Uterus (tissue), 3 donors: ENCODE measurements at regions not wholly inside any gene's neighbourhood (a gene's known extent, or its start where the extent isn't known, plus 50 kb on each side); places are given as distances from the start of the nearest gene placed in this dataset.
"Not testable (repeated sequence)": the region's sequence is repeated elsewhere in the genome, so short reads cannot be mapped to it uniquely, and the experiment has no call there.

Experiments used
- DNase-seq, 2 donors: peaks; one replicate each; pipeline ENCODE4 v3.0.0-alpha.2; 2019 to 2020
- H3K27ac ChIP-seq, 2 donors: fragments of 200-600 bp; sonication (generic); 1 replicate in 1 of 2; 2 replicates in 1 of 2; pipeline ENCODE4 v1.5.1; 2016 to 2018
- H3K27me3 ChIP-seq, 2 donors: fragments of 200-600 bp; sonication (generic); one replicate each; pipeline ENCODE4 v1.5.1; 2018 to 2019; ENCODE audit warnings: control low read depth in 1 of 2
- H3K36me3 ChIP-seq, 2 donors: fragments of 200-600 bp; sonication (generic); one replicate each; pipeline ENCODE4 v1.5.1; 2019; ENCODE audit warnings: control low read depth in 1 of 2
- H3K4me1 ChIP-seq, 2 donors: fragments of 200-600 bp; sonication (generic); one replicate each; pipeline ENCODE4 v1.5.1; 2018 to 2019; ENCODE audit warnings: control low read depth in 1 of 2
- H3K4me3 ChIP-seq, 2 donors: fragments of 200-600 bp; sonication (generic); 1 replicate in 1 of 2; 2 replicates in 1 of 2; pipeline ENCODE4 v1.5.1; 2018 to 2019; ENCODE audit warnings: mild to moderate bottlenecking in 1 of 2
- H3K9me3 ChIP-seq, 2 donors: fragments of 200-600 bp; sonication (generic); one replicate each; pipeline ENCODE4 v1.5.1; 2019; ENCODE audit warnings: control low read depth in 1 of 2
- POLR2A ChIP-seq, 2 donors: fragments of 450-650 bp; IDR thresholded peaks; one replicate each; pipeline ENCODE4 v1.6.1; 2016; ENCODE audit warnings: antibody characterized with exemption in 2 of 2, mild to moderate bottlenecking in 1 of 2, moderate library complexity in 1 of 2
- intact Hi-C: fragments of 100-400 bp; cut with DNase I; formaldehyde crosslinking; loops from one replicate; pipeline ENCODE4 v1.15.1; 2023; ENCODE audit warnings: low total_unique reads
- TF ChIP-seq, protein P1 (sequence below), 4 experiments: fragments of 200-600 bp in 2 of 4; fragments of 450-650 bp in 2 of 4; sonication (generic) in 2 of 4; IDR thresholded peaks; one replicate each; pipeline ENCODE4 v1.5.1; 2016 to 2019; ENCODE audit warnings: antibody characterized with exemption in 4 of 4, mild to moderate bottlenecking in 2 of 4, moderate library complexity in 1 of 4
- donor health status: DM: yes; HTN: yes; CAD: no.

DNA sequence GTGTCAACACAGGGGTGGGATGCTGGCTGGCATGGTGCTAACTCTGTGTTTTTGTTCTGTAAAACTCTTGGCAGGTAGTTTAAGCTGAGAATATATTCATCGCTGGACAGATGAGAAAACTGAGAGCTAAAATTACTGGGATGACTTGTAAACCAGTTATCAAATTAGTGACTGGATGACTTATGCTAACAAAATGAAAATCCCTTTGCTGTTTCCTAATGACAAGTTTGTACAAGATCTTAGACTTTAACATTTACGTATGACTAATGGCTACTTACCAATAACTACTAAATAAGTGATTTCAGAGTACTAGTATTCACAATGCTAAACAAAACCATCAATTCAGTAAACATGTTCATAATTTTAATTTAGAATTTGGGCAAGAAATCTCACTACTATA is 854.8 kb upstream of the ARRDC3 start:
- H3K4me1 ChIP-seq = no peaks in the 10 kb centered on the region
- H3K27ac ChIP-seq = no peak overlapping the region
- no peaks in the 10 kb centered on the region for H3K27me3 ChIP-seq
- H3K9me3 ChIP-seq = no peaks in the 10 kb centered on the region
- no peak overlapping the region for H3K4me3 ChIP-seq
- H3K36me3 ChIP-seq = no peaks in the 10 kb centered on the region
- intact Hi-C loops = no loop called here
- TF ChIP-seq, protein P1, sequence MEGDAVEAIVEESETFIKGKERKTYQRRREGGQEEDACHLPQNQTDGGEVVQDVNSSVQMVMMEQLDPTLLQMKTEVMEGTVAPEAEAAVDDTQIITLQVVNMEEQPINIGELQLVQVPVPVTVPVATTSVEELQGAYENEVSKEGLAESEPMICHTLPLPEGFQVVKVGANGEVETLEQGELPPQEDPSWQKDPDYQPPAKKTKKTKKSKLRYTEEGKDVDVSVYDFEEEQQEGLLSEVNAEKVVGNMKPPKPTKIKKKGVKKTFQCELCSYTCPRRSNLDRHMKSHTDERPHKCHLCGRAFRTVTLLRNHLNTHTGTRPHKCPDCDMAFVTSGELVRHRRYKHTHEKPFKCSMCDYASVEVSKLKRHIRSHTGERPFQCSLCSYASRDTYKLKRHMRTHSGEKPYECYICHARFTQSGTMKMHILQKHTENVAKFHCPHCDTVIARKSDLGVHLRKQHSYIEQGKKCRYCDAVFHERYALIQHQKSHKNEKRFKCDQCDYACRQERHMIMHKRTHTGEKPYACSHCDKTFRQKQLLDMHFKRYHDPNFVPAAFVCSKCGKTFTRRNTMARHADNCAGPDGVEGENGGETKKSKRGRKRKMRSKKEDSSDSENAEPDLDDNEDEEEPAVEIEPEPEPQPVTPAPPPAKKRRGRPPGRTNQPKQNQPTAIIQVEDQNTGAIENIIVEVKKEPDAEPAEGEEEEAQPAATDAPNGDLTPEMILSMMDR (IDR thresholded peaks at IDR 0.05) = no peak
- no peak for TF ChIP-seq POLR2A (IDR thresholded peaks at IDR 0.05)
- DNase-seq = no peak

DNA sequence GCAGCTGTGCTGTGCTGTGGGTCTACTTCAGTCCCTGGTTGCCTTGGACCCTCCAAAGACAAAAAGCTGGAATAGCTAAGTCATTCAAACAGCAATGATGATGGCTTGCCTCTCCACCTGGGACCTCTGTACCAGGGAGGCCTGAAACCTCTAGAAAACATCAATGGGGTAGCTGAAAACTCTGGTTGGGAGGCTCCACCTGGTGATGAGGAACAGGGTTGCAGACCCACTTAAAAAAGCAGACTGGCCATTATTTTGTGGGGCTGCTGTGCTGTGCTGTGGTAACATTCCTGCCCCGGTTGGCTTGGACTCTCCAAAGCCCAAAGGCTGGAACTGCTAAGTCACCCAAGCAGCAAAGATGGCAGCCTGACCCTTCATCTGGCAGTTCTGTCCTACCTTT is 839.3 kb upstream of the ARRDC3 start:
- H3K36me3 ChIP-seq = no peaks in the 10 kb centered on the region
- H3K27me3 ChIP-seq = no peaks in the 10 kb centered on the region
- no peaks in the 10 kb centered on the region for H3K9me3 ChIP-seq
- TF ChIP-seq, protein P1 (IDR thresholded peaks at IDR 0.05) = no peak
- TF ChIP-seq POLR2A (IDR thresholded peaks at IDR 0.05) = no peak
- H3K4me3 ChIP-seq = no peak overlapping the region
- no peaks in the 10 kb centered on the region for H3K4me1 ChIP-seq
- intact Hi-C loops = no loop called here
- no peak overlapping the region for H3K27ac ChIP-seq
- DNase-seq = no peak

DNA sequence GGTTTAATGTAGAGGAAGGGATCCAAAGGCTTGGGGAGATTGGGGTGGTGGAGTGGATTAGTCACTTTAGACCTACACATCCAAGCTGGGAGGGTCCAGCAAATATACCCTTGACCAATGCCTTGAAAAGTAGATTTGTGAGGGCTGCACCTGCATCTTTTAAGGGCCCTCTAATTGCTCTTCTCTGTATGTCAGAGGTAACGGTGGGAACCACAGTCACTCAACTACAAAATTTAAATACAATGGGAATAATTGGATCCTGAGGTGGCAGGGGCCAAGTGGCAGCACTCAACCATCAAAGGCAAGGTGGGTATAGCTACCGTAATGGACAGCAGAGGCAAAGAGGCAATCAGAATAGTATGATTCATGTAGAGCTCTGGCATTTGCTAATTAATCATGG is 833.7 kb upstream of the ARRDC3 start:
- H3K4me3 ChIP-seq, H3K9me3 ChIP-seq, DNase-seq, H3K4me1 ChIP-seq, H3K36me3 ChIP-seq, H3K27ac ChIP-seq, H3K27me3 ChIP-seq, intact Hi-C loops: not testable (repeated sequence)

DNA sequence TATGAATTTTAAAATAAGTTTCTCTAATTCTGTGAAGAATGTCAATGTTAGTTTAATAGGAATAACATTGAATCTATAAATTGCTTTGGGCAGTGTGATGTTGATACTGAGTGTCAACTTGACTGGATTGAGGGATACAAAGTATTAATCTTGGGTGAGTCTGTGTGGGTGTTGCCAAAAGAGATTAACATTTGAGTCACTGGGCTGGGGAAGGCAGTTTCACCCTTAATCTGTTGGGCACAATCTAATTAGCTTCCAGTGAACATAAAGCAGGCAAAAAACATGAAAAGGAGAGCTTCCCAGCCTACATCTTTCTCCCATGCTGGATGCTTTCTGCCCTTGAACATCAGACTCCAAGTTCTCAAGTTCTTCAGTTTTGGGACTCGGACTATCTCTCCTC is 832.0 kb upstream of the ARRDC3 start:
- H3K27ac ChIP-seq = no peak overlapping the region
- H3K36me3 ChIP-seq = no peaks in the 10 kb centered on the region
- no peak overlapping the region for H3K4me3 ChIP-seq
- no peaks in the 10 kb centered on the region for H3K27me3 ChIP-seq
- H3K9me3 ChIP-seq = no peaks in the 10 kb centered on the region
- no peaks in the 10 kb centered on the region for H3K4me1 ChIP-seq
- no peak for TF ChIP-seq POLR2A (IDR thresholded peaks at IDR 0.05)
- TF ChIP-seq, protein P1 (IDR thresholded peaks at IDR 0.05) = no peak
- intact Hi-C loops = no loop called here
- no peak for DNase-seq

GRCh38 chr5:92208265-92208664 is 825.1 kb upstream of the ARRDC3 start:
- Histone ChIP-seq H3K4me1 (no peaks in the 10 kb centered on the region), H3K27ac (no peak overlapping the region), H3K27me3 (no peaks in the 10 kb centered on the region), H3K4me3 (no peak overlapping the region), H3K36me3 (no peaks in the 10 kb centered on the region), H3K9me3 (no peaks in the 10 kb centered on the region)
- intact Hi-C loops = no loop called here
- TF ChIP-seq POLR2A (IDR thresholded peaks at IDR 0.05) = no peak
- TF ChIP-seq, protein P1 (IDR thresholded peaks at IDR 0.05) = no peak
- no peak for DNase-seq

DNA sequence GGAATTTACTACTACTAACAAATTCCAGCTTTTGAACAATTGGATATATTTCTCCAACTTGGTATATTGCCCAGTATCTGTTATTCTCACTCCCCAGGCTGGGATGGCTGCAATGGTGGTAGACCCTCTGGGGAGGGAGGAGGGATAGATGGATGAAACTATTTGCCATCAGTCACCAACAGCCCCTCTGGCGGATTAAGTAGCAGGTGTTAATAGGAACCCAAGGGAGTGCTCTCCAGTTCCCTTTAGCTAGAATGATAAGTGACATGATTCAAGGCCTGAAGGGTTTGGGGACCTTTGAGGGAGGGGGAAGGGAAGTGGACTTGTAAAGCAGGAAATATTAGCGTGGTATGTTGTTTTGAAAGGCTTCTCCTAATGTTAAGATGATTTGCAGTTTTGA is 824.0 kb upstream of the ARRDC3 start:
- Histone ChIP-seq H3K27ac (no peak overlapping the region), H3K9me3 (no peaks in the 10 kb centered on the region), H3K4me3 (no peak overlapping the region), H3K36me3 (no peaks in the 10 kb centered on the region), H3K27me3 (no peaks in the 10 kb centered on the region), H3K4me1 (no peaks in the 10 kb centered on the region)
- intact Hi-C loops = no loop called here
- DNase-seq = no peak
- TF ChIP-seq, protein P1 (IDR thresholded peaks at IDR 0.05) = no peak
- TF ChIP-seq POLR2A (IDR thresholded peaks at IDR 0.05) = no peak
